ENCODE measurements at regions not wholly inside any gene's neighbourhood (a gene's known extent, or its start where the extent isn't known, plus 50 kb on each side); places are given as distances from the start of the nearest gene placed in this dataset.

- H3K36me3 ChIP-seq (ENCODE audit: insufficient read depth, insufficient read length, low read length): no peaks in the 10 kb centered on the region
- H3K27me3 ChIP-seq (ENCODE audit: insufficient read depth, insufficient read length): no peaks in the 10 kb centered on the region
- H3K4me3 ChIP-seq (ENCODE audit: insufficient read length, low read depth): no peak overlapping the region
- no peak for DNase-seq (ENCODE audit: low read depth, low spot score)
- no peak for TF ChIP-seq ZNF274 (IDR thresholded peaks at IDR 0.05; ENCODE audit: low read depth, low read length)
- no peaks in the 10 kb centered on the region for H3K4me1 ChIP-seq (ENCODE audit: insufficient read depth, insufficient read length)
- no peaks in the 10 kb centered on the region for H3K9me3 ChIP-seq (ENCODE audit: insufficient read depth, low read length)
- H3K9ac ChIP-seq (ENCODE audit: insufficient read length, low read depth): no peak overlapping the region
These were observed 729.9 kb downstream of the DACH1 start for GRCh38 chr13:71137101-71137500.

GRCh38 chr13:71124230-71124629 is 742.8 kb downstream of the DACH1 start:
- Histone ChIP-seq H3K4me3 (ENCODE audit: insufficient read length, low read depth) (no peak overlapping the region), H3K9ac (ENCODE audit: insufficient read length, low read depth) (no peak overlapping the region), H3K4me1 (ENCODE audit: insufficient read depth, insufficient read length) (no peaks in the 10 kb centered on the region), H3K9me3 (ENCODE audit: insufficient read depth, low read length) (no peaks in the 10 kb centered on the region), H3K36me3 (ENCODE audit: insufficient read depth, insufficient read length, low read length) (no peaks in the 10 kb centered on the region), H3K27me3 (ENCODE audit: insufficient read depth, insufficient read length) (no peaks in the 10 kb centered on the region)
- DNase-seq (ENCODE audit: low read depth, low spot score): no peak
- TF ChIP-seq SUZ12 (IDR thresholded peaks at IDR 0.05; ENCODE audit: extremely low read depth, insufficient read depth, insufficient read length) (no peak), ZNF274 (IDR thresholded peaks at IDR 0.05; ENCODE audit: low read depth, low read length) (no peak), YY1 (IDR thresholded peaks at IDR 0.05; ENCODE audit: insufficient read depth, insufficient read length) (no peak)

GRCh38 chr13:71118779-71119364 is 748.1 kb downstream of the DACH1 start:
- H3K4me3 ChIP-seq (ENCODE audit: insufficient read length, low read depth): no peak overlapping the region
- H3K36me3 ChIP-seq (ENCODE audit: insufficient read depth, insufficient read length, low read length): no peaks in the 10 kb centered on the region
- H3K9ac ChIP-seq (ENCODE audit: insufficient read length, low read depth): no peak overlapping the region
- H3K9me3 ChIP-seq (ENCODE audit: insufficient read depth, low read length): no peaks in the 10 kb centered on the region
- TF ChIP-seq YY1 (IDR thresholded peaks at IDR 0.05; ENCODE audit: insufficient read depth, insufficient read length): no peak
- H3K4me1 ChIP-seq (ENCODE audit: insufficient read depth, insufficient read length): no peaks in the 10 kb centered on the region
- no peak for DNase-seq (ENCODE audit: low read depth, low spot score)
- H3K27me3 ChIP-seq (ENCODE audit: insufficient read depth, insufficient read length): no peaks in the 10 kb centered on the region

- TF ChIP-seq SUZ12 (IDR thresholded peaks at IDR 0.05; ENCODE audit: extremely low read depth, insufficient read depth, insufficient read length) (no peak), YY1 (IDR thresholded peaks at IDR 0.05; ENCODE audit: insufficient read depth, insufficient read length) (no peak), ZNF274 (IDR thresholded peaks at IDR 0.05; ENCODE audit: low read depth, low read length) (no peak)
- H3K27me3 ChIP-seq (ENCODE audit: insufficient read depth, insufficient read length): no peaks in the 10 kb centered on the region
- H3K36me3 ChIP-seq (ENCODE audit: insufficient read depth, insufficient read length, low read length): no peaks in the 10 kb centered on the region
- H3K4me3 ChIP-seq (ENCODE audit: insufficient read length, low read depth): no peak overlapping the region
- no peaks in the 10 kb centered on the region for H3K4me1 ChIP-seq (ENCODE audit: insufficient read depth, insufficient read length)
- H3K9me3 ChIP-seq (ENCODE audit: insufficient read depth, low read length): no peaks in the 10 kb centered on the region
- no peak for DNase-seq (ENCODE audit: low read depth, low spot score)
- no peak overlapping the region for H3K9ac ChIP-seq (ENCODE audit: insufficient read length, low read depth)
These were observed 749.1 kb downstream of the DACH1 start for GRCh38 chr13:71117920-71118319.

- TF ChIP-seq ZNF274 (IDR thresholded peaks at IDR 0.05; ENCODE audit: low read depth, low read length): no peak
- no peak for TF ChIP-seq SUZ12 (IDR thresholded peaks at IDR 0.05; ENCODE audit: extremely low read depth, insufficient read depth, insufficient read length)
- TF ChIP-seq YY1 (IDR thresholded peaks at IDR 0.05; ENCODE audit: insufficient read depth, insufficient read length): no peak
- no peak overlapping the region for H3K4me3 ChIP-seq (ENCODE audit: insufficient read length, low read depth)
- H3K36me3 ChIP-seq (ENCODE audit: insufficient read depth, insufficient read length, low read length): no peaks in the 10 kb centered on the region
- no peak overlapping the region for H3K9ac ChIP-seq (ENCODE audit: insufficient read length, low read depth)
- no peak for DNase-seq (ENCODE audit: low read depth, low spot score)
- no peaks in the 10 kb centered on the region for H3K9me3 ChIP-seq (ENCODE audit: insufficient read depth, low read length)
- no peaks in the 10 kb centered on the region for H3K27me3 ChIP-seq (ENCODE audit: insufficient read depth, insufficient read length)
- H3K4me1 ChIP-seq (ENCODE audit: insufficient read depth, insufficient read length): no peaks in the 10 kb centered on the region
These were observed 751.7 kb downstream of the DACH1 start for GRCh38 chr13:71115301-71115700.

GRCh38 chr13:71096421-71096820 is 770.6 kb downstream of the DACH1 start:
- DNase-seq (ENCODE audit: low read depth, low spot score): no peak
- no peaks in the 10 kb centered on the region for H3K27me3 ChIP-seq (ENCODE audit: insufficient read depth, insufficient read length)
- H3K9ac ChIP-seq (ENCODE audit: insufficient read length, low read depth): no peak overlapping the region
- no peaks in the 10 kb centered on the region for H3K9me3 ChIP-seq (ENCODE audit: insufficient read depth, low read length)
- TF ChIP-seq ZNF274 (IDR thresholded peaks at IDR 0.05; ENCODE audit: low read depth, low read length) (no peak), YY1 (IDR thresholded peaks at IDR 0.05; ENCODE audit: insufficient read depth, insufficient read length) (no peak), SUZ12 (IDR thresholded peaks at IDR 0.05; ENCODE audit: extremely low read depth, insufficient read depth, insufficient read length) (no peak)
- H3K4me1 ChIP-seq (ENCODE audit: insufficient read depth, insufficient read length): no peaks in the 10 kb centered on the region
- H3K4me3 ChIP-seq (ENCODE audit: insufficient read length, low read depth): no peak overlapping the region
- no peaks in the 10 kb centered on the region for H3K36me3 ChIP-seq (ENCODE audit: insufficient read depth, insufficient read length, low read length)

- H3K27me3 ChIP-seq (ENCODE audit: insufficient read depth, insufficient read length): no peaks in the 10 kb centered on the region
- no peak overlapping the region for H3K4me3 ChIP-seq (ENCODE audit: insufficient read length, low read depth)
- no peaks in the 10 kb centered on the region for H3K9me3 ChIP-seq (ENCODE audit: insufficient read depth, low read length)
- no peak overlapping the region for H3K9ac ChIP-seq (ENCODE audit: insufficient read length, low read depth)
- no peaks in the 10 kb centered on the region for H3K4me1 ChIP-seq (ENCODE audit: insufficient read depth, insufficient read length)
- TF ChIP-seq ZNF274 (IDR thresholded peaks at IDR 0.05; ENCODE audit: low read depth, low read length): no peak
- no peak for TF ChIP-seq YY1 (IDR thresholded peaks at IDR 0.05; ENCODE audit: insufficient read depth, insufficient read length)
- no peaks in the 10 kb centered on the region for H3K36me3 ChIP-seq (ENCODE audit: insufficient read depth, insufficient read length, low read length)
- no peak for DNase-seq (ENCODE audit: low read depth, low spot score)
These were observed 776.0 kb downstream of the DACH1 start for GRCh38 chr13:71090990-71091389.

- Histone ChIP-seq H3K4me3 (ENCODE audit: insufficient read length, low read depth) (no peak overlapping the region), H3K27me3 (ENCODE audit: insufficient read depth, insufficient read length) (no peaks in the 10 kb centered on the region), H3K9ac (ENCODE audit: insufficient read length, low read depth) (no peak overlapping the region), H3K36me3 (ENCODE audit: insufficient read depth, insufficient read length, low read length) (no peaks in the 10 kb centered on the region), H3K9me3 (ENCODE audit: insufficient read depth, low read length) (no peaks in the 10 kb centered on the region), H3K4me1 (ENCODE audit: insufficient read depth, insufficient read length) (no peaks in the 10 kb centered on the region)
- TF ChIP-seq YY1 (IDR thresholded peaks at IDR 0.05; ENCODE audit: insufficient read depth, insufficient read length) (no peak), SUZ12 (IDR thresholded peaks at IDR 0.05; ENCODE audit: extremely low read depth, insufficient read depth, insufficient read length) (no peak), ZNF274 (IDR thresholded peaks at IDR 0.05; ENCODE audit: low read depth, low read length) (no peak)
- no peak for DNase-seq (ENCODE audit: low read depth, low spot score)
These were observed 777.9 kb downstream of the DACH1 start for GRCh38 chr13:71089056-71089455.
